DMS79 (cell line): ENCODE measurements at regions not wholly inside any gene's neighbourhood (a gene's known extent, or its start where the extent isn't known, plus 50 kb on each side); places are given as distances from the start of the nearest gene placed in this dataset.
A peak's percentile ranks its signal among the peaks of the same experiment; 100 is the strongest.

Source experiments
- DNase-seq: peaks from one replicate; lab custom pipeline; 2025; lab: John Stamatoyannopoulos, UW

GRCh38 chr2:236796236-236796635, 226.6 kb downstream of the ACKR3 start:
- DNase-seq = no peak

DNA sequence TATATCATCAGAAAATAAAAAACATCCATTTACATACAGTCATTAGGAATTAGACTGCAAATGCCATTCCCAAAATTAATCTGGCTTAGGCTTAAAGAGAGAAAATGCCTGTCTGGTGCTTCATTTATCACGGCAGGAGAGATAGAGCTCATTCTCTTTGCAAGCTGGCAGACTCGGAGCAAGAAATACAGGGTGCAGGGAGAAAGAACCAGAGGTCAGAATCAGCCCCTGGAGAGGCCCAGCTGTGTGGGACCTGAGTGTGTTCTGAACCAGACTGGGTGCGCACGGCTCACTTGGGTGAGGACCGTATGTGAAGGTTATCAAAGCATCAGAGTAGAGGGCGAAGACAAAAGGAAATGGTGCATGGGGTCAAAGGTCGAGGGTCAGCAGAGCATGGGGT, 227.8 kb downstream of the ACKR3 start:
- DNase-seq = no peak

GRCh38 chr2:236798491-236798890, 228.9 kb downstream of the ACKR3 start:
- DNase-seq = no peak

DNA sequence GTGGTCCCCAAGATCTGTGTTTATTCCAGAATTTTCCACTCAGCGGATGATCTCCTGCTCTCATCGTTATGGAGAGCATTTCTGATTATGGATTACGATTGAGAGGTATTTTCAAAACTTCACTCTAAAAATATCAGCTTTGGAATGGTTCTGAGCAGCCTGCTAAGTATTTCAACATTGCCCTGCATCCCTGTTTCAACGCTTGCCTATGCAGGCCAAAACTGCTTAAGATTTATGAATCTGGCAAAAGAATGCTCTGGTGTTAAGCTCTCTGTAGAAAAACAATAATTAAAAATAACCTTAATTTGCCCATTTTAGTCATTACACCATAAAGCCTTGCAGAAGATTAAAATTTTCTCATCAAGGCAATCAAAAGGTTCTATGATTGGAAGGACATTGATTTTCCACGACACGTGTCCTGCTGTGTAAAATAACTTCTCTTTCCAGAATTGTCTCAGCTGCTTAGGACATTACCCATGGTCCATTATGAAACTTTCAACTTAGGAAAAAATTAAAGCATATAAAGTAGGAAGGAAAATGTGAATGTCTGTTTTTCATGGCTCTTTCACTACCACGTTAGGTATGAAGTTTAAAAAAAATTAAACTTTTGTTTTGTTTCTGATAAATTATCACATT, 229.9 kb downstream of the ACKR3 start:
- no peak for DNase-seq

GRCh38 chr2:236802862-236803261, 233.2 kb downstream of the ACKR3 start:
- no peak for DNase-seq

DNA sequence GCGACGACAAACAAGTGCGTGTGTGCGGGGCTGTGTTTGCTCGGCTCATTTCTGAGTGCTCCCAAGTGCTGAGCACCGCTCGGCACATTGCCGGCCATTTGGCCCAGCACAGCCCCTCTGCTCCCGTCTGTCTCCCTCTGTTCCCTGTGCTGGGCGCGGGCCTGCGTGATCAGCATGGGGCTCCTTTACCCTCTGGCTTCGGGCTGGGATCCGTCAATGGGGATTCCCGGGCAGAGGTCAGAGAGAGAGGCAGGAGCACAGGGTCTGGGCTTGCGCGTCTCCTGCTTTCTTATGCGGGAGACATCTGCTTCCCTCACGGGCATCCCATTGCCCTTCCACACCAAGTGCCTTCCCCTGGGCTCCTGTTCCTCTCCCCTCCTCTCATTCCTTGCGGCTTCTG, 234.0 kb downstream of the ACKR3 start:
- DNase-seq = no peak

DNA sequence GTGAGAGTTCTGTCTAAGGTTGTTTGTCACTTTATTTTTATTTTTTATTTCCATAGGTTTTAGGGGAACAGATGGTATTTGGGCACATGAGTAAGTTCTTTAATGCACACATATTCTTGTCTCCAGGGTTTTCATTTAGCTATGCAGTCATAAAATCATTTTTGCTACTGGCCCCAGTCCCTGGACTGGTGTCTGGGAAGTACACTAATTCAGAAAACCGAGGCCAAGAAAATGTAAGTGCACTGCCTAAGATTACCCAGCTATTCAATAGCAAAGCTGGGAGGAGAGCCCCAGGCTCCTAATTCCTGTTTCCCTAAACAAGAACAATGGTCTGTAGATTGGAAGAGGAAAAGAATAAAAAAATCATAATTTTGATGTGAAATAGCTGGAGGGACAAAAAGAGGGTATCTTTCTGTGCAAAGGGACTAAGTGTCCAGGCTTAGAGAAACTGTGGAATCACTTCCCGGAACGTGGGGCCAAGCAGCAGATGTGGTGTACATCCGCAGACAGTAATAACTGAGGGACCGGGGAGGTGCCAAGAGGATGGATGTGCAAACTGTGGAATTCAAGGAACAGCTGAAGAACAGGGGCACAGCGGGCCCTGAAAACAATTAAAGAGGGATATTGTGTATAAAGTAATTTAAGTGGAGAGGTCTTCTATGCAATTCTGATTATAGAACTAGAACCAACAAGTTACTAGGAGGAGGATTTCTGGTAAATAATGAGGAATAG, 236.3 kb downstream of the ACKR3 start:
- no peak for DNase-seq

- DNase-seq = no peak
Measured at GRCh38 chr2:236809716-236810115, 240.1 kb downstream of the ACKR3 start.

DNA sequence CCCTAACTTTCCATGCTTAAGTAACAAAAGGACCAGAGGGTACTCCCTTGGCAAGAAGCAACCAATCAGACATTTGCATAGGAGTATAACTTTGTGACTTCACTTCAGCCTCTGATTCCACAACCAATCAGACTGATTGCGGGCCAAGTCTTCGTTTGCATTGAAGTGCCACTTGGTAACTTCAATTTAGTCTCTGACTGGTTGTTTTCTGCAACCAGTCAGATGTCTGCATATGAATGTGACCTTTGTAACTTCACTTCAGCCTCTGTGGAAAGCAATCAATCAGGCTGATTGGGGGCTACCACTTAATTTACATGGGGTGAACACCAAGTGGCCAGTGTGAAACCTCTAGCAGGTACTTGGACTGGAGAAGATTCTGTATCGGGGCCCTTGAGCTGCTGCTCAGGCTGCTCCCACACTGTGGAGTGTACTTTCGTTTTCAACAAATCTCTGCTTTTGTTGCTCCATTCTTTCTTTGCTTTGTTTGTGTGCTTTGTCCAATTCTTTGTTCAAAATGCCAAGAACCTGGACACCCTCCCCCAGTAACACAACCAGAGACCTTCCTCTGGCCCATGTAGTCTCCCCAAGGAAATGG, 241.5 kb downstream of the ACKR3 start:
- DNase-seq = no peak

DNA sequence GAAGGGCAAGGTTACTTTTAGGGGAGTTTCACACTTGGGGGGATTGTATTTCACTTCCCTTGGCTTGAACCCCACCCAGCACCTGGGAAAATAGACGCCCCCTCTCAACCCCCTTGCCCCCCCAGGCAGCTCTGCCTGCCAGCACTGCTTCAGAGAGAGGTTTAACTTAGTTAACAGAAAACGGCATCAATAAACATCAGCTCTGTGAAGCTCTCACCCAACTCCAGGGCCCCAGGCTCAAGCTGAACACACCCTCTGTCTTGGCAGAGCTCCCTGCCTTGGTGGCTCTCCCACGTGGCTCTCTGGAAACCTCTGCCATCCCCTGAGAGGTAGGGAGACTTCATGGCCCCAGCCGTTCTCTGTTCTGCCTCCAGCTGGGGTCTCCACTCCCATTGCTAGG, 244.1 kb downstream of the ACKR3 start:
- no peak for DNase-seq

- no peak for DNase-seq
Measured at GRCh38 chr2:236814593-236814992, 245.0 kb downstream of the ACKR3 start.

DNA sequence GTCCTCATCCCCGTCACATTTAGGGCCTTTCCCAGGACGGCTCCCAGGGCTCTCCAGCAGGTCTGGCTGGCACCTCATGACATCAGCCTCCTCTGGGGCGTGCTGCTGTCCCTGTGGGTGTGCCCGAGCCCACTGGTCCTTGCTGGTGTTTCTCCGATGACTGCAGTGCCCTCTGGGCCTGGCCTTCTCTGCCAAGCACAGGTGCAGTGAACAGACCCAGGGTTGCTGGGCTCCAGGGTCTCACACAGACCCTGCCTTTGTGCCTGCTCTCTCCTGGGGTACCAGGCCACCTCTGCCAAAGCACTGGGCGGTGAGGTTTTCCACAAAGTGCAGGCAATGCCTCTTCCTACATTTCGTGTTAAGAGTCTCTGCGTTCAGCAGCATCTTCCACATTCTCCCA, 246.1 kb downstream of the ACKR3 start:
- DNase-seq = no peak

- no peak for DNase-seq
Measured at GRCh38 chr2:236816197-236817170, 246.9 kb downstream of the ACKR3 start.

DNA sequence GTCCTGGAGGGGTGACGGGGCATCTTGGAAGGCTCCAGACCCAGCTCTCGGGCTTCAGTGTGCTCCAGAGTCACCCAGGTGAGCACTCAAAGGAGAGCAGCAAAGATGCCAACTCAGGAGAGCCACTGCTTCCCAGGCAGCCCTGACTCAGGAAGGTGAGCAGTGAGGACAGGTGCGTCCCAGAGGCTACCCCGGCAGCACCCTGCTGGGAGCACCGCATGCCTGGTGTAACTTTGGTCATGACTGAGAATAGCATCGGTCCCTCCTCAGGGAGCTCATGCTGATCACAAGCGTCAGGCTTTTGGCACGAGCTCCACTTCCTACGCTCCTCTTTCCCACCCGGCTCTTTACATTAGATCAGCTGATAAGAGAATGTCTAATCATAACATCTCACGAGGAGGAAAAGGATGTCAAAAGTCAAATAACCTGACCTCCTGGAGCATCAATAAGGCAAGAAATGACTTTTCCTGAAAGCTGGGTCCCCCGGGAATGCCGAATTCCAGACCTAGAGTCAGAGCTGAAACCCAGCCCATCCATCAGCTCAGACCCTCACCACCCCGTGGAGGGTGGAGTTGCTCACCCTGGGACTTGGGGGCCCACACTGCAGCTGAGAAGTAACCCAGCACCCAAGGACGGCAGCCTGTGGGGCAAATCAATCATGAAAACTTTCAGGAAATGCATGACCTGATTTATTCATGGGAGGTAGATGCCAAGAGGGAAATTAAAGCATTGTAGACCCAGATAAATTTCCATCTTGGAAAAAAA, 248.8 kb downstream of the ACKR3 start:
- peak; percentile 30 for DNase-seq

DNA sequence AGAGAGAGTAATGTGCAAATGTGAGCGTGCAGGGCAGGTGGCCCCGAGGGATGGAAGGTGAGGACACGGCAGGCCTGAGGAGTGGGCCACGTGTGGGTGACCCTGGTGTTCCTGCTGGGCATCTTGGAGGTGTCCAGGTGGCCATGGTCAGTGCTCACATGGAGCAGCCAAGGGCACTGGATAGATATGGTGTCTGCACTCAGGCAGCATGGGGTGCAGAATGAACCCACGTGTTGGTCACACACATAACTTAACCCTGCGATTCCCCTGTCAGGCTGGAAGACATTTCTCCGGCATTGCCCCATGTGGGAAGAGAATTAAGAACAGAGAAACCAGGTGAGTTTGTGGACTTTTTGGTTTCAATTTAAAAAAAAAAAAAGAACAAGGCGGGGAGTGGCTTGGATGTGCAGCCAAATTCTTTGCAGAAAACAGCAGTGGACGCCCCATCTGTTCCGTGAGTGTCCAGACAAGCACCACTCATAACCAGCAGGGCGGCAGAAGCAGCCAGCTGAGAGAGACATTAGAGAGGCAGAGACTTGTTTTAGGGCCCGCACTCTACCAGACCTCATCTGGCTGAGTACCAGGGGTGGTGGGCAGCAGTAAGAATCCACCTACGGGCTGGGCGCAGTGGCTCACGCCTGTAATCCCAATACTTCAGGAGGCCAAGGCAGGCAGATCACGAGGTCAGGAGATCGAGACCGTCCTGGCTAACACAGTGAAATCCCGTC, 249.8 kb downstream of the ACKR3 start:
- DNase-seq = peak; percentile 85

DNA sequence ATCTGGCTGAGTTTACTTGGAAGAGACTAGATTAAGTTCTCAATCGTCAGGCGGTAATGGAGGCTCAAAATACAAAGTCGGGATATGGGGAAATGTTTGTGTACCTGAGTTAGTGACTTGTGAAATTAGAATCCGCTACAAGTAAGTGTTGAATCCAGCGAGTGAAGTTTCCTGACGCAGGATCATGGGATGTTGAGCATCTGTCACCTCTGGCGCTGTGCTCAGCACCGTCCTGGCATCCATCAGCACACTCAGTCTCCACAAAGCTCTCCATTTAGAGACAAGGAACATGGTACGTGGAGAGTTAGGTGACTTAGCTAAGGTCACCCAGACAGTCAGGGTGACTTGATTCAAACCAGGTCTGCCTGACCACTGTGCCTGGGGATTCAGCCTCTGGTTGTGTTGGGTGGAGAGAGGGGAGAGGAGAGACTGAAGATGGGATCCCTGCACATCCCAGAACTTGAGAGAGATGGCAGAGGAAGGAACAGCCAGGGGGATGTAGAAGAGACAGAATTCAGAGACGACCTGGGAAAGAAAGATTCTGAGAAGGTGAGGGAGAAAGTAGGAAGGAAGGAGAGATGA, 251.2 kb downstream of the ACKR3 start:
- DNase-seq = no peak

DNA sequence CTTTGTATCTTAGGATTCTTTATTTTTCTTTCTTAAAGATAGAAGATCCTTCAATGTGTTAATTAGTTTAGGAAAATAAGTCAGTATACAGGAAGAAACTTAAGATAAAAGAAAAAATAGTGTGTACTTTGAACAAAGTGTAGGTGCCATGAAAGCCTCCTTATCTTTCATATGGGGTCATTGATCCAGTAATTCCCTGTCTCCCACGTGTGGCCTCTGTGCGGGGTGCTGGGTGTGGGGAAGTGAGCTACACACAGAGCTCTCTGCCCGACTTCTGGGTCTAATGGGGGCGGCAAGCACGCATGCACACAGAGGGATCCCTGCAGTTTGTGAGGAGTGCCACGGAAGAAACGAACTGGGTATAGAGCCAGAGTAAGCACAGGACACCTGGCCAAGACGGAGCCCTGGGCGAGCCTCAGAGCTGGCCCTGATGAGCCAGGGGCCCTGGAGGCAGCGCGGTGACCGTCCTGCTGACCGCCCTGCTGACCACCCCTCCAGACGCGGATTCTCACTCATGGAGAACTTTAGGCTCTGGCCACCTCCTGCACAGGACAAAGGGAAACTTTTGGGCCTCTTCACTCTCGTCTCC, 253.5 kb downstream of the ACKR3 start:
- no peak for DNase-seq

DNA sequence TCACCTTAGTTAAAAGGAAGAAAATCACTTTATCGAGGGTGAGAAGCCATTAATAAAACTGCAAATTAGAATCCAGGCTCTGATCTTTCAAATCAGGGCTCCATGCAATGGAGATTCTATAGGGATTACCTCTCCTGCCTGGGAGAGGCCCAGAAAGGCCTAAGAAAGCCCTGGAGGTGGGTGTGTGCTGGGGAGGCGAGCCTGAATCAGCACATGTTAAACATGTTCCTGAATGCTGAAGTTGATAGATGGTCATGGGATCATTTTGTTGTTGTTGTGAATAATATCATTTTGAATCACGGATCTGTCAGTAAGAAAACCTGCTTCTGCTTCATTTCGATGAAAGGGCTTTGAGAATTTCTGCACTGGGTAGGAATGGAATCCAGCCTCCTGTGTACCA, 254.3 kb downstream of the ACKR3 start:
- DNase-seq = peak; percentile 22

DNA sequence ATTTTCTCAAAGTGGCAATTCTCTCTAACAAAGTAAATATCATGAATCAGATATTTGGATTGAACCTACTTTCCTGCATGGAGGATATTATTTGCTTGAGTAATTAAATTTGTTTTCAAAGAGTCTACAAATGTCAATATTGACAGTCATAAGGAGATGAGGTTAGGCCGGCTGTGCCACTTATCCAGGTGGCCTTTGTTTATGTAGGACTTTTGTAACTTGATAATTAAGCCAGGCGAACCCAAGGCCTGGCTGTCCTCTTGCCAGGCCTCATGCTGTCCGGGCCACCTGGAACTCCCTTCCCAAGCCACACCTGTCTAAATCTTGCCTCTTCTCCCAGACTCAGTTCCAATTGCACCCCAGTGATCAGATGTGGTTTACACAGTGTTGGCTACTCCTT, 255.2 kb downstream of the ACKR3 start:
- peak; percentile 96 for DNase-seq

DNA sequence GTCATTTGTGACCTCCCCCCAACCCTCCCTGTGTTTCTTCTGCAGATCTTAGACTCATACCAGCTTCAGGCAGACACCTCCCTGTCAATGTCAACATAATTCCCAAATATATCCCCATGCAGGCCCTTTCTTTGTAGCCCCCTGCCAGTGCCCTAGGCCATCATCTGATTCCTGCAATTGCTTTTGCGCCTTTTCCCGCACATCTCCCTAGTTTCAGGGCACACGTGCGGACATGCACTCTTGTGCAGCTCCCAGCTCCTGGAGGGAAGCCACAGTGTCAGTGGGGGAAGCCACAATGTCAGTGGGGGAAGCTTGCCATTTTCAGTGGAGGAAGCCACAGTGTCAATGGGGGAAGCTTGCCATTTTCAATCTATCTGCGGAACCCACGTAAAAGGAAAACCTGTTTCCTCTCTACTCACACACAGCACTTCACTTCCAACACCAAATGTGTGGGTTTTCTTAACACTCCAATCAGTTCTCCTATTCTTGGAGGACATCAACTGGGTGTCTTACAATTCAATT, 256.4 kb downstream of the ACKR3 start:
- no peak for DNase-seq
